NCI-H2196 (cell line): ENCODE measurements at regions not wholly inside any gene's neighbourhood (a gene's known extent, or its start where the extent isn't known, plus 50 kb on each side); places are given as distances from the start of the nearest gene placed in this dataset.

Source experiments
- DNase-seq: peaks from one replicate; lab custom pipeline; 2025; ENCODE audit not compliant: unreplicated experiment; lab: John Stamatoyannopoulos, UW

- DNase-seq = no peak
Measured at GRCh38 chr2:128782411-128783192, 463.9 kb upstream of the HS6ST1 start.

DNA sequence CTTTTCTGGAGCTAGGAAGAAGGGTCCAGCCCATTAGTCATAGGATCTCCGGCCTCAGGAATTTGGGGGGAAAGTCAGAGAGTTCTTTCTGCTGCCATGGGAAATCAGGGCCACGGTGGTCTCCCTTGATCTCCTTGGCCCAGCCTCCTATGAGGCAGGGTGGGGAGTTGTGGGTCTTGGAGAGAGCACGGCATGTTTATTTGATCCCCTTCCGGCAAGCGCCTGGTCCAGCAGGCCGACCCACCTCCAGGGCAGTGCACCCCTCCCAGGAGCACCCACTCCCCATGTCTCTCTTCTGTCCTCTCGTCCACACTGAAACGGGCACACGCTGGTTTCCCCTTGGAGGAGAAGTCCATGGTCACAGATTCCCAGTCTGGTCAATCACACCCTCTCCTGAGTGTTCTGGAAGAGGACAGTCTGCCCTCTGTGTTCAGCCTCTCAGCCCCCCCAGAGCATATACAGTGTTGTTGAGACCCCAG, 464.6 kb upstream of the HS6ST1 start:
- no peak for DNase-seq

DNA sequence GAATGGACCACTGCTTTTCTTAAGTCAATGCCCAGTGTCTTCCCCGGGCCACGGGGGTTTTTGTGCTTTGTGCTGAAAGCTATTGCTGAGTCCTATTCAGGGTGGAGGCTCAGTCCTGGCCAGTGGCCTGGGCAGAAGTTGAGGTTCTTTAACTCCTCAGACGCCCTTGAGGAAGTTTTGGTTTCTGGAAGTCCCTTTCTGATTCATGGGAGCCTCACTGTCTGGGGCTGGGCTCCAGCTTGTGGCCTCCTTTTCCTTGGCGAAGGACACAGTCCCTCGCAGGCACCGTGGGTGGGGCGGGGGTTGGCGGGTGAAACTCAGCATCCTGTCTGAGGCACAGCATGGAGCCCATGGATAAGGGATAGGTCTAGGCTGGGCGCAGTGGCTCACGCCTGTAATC, 465.2 kb upstream of the HS6ST1 start:
- DNase-seq = no peak

DNA sequence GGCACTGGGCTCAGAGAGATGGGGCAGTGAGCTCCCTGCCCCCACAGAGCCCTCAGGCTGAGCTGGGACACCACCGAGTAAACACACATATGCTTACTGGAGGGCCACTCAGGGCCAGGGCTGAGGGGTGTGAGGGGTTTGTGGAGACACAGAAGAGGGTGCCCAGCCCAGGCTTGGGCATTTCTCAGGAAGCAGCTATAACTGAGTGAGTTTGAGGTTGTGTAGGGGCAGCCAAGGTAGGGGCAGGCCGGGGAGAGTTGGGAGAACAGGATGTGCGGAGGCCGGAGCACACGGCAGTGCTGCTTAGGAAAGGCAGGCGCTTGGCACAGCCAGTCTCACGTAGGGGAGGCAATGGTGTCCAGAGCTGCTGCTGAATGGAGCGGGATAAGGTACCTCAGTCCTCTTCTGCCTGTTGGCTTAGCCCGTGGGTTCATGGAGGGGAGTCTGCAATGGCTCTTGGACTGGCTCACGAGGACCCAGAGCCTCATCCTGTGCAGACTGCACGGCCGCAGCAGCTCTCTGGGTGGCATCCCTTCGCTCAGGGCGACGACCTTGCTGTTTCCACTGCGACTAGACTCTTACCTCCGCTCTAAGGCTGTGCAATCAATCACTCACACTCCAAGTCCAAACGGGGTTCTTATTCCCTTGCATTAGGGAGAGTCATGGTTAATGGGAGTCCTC, 466.1 kb upstream of the HS6ST1 start:
- no peak for DNase-seq

- no peak for DNase-seq
Measured at GRCh38 chr2:128786316-128786715, 467.6 kb upstream of the HS6ST1 start.

GRCh38 chr2:128786741-128787478, 468.2 kb upstream of the HS6ST1 start:
- no peak for DNase-seq

GRCh38 chr2:128787616-128788015, 468.9 kb upstream of the HS6ST1 start:
- DNase-seq = no peak

GRCh38 chr2:128788636-128789220, 470.1 kb upstream of the HS6ST1 start:
- DNase-seq = no peak

- DNase-seq = no peak
Measured at GRCh38 chr2:128789221-128789620, 470.6 kb upstream of the HS6ST1 start.

GRCh38 chr2:128789776-128790455, 471.2 kb upstream of the HS6ST1 start:
- no peak for DNase-seq

GRCh38 chr2:128790541-128791001, 471.9 kb upstream of the HS6ST1 start:
- no peak for DNase-seq

DNA sequence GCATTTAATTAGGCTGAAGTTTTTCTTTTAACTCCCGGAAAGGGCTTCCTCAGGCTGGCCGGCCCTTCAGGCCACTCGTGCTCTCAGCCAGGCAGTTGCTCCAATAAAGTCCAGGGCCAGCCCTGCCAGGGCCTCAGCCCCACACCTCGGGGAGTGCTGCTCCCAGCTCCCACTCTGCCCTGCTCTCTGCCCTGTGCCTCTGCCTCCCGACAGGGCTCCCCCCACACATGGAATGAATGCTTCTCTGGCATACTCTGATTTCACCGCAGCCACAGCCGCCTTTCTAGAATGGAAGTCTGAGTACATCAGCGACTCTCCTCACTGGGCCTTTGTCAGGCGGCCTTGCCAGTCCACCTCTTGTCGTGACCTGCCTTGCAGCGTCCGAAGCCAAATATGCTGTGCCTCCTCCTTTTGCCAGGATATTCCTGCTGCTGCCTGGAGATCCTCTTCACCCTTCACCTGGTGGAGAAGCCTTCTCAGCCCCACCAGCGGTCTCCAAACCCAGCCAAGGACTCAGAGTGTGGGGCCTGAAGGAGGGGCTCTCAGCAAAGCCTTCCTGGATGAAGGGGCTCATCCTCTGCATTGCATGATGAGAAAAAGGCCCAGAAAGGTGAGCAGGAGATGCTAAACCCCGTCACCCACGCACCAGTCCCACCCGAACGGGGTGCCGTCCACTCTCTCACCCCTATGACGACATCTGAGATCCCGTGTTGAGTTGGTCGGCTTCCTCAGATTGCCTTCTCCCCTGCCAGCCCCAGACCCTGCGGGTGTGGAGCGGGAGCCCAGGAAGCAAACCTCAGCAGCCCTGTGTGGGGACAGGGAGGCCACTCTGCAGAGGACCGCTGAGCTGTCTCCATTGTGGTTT, 472.7 kb upstream of the HS6ST1 start:
- no peak for DNase-seq

DNA sequence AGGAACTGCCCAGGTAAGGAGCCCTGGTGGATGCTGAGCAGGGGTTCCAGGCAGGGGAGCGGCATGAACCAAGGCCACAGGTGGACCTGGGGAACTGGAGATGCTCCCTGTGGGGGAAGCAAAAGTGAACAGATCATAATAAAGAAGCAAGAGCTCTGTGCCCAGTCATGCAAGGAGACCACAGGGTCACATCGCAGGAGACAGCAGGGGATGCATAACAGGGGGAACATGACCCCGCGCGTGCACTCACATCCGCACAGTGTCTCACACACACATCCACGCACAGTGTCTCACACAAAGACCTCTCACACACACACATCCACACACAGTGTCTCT, 473.3 kb upstream of the HS6ST1 start:
- DNase-seq = no peak

- DNase-seq = no peak
Measured at GRCh38 chr2:128792476-128793054, 473.9 kb upstream of the HS6ST1 start.

GRCh38 chr2:128793404-128793803, 474.7 kb upstream of the HS6ST1 start:
- DNase-seq = no peak

DNA sequence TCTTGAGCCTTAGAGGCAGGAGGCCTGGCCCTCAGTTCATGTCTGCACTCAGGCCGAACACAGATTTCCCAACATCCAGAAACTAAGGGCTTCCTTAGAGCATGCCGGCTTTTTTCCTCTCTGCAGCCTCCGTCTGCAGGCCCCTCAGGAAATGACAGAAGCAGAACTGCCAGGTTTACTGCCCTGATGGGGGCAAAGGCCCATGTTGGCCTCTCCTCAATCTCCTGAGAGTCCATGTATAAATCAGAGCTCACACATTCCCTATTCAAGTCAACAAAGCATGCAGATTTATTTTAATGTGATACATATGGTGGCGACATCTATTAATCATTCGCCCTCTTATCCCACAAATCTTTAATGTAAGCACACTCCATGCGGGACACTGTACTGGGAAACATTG, 475.6 kb upstream of the HS6ST1 start:
- DNase-seq = no peak

- DNase-seq = no peak
Measured at GRCh38 chr2:128796321-128796720, 477.7 kb upstream of the HS6ST1 start.

- no peak for DNase-seq
Measured at GRCh38 chr2:128797092-128797491, 478.4 kb upstream of the HS6ST1 start.

DNA sequence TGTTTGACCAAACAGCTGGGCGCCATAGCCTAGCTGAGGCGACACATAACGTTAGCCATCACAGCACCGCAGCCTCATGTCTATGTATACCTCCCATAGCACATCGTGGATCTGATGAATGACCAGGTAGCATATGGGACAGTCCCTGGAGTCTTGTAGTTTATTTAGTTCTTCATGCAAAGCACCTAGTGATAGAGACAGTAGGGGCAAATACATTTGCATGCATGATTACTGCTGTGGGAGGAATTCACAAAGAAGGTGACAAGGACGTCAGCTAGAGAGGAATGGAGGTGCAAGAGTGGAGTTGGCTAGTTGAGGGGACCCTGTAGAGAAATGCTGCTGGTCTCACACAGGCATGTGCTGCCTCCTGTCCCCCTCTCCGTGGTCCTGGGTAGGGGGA, 478.9 kb upstream of the HS6ST1 start:
- DNase-seq = no peak

DNA sequence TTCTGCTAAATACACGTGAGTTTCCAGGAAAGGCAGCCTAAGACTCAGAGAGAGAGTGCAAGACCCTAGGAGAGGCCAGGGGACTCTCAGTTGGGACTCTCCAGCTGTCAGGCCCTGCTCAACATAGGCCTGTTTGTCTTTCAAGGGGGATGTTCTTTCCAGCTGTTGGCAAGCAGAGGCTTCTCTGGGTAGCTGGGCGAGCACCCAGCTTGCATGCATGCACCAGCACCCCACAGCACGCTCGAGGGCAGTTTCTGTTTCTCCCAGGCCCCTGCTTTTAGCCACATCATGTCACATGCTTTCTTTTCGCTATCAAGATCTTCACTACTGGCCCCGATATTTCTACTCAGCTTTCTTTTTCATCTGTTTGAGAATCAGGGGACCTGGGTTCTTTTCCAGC, 479.3 kb upstream of the HS6ST1 start:
- no peak for DNase-seq
